ENCODE measurements at regions not wholly inside any gene's neighbourhood (a gene's known extent, or its start where the extent isn't known, plus 50 kb on each side); places are given as distances from the start of the nearest gene placed in this dataset.
"Not testable (repeated sequence)": the region's sequence is repeated elsewhere in the genome, so short reads cannot be mapped to it uniquely, and the experiment has no call there.

GRCh38 chr9:87393706-87394230 lies 103.9 kb upstream of the DAPK1 start:
- no peak for DNase-seq (ENCODE audit: extremely low read depth in 1 of 11, low read depth in 9 of 11, low spot score in 4 of 11)

GRCh38 chr9:87395804-87396479 lies 101.7 kb upstream of the DAPK1 start:
- DNase-seq (ENCODE audit: extremely low read depth in 1 of 11, low read depth in 9 of 11, low spot score in 4 of 11), result peak in 9 of 11 donors; percentile 55 to 86 (median 65)

- DNase-seq (ENCODE audit: extremely low read depth in 1 of 11, low read depth in 9 of 11, low spot score in 4 of 11), result no peak
Observed at GRCh38 chr9:87401681-87402080, 96.0 kb upstream of the DAPK1 start.

DNA sequence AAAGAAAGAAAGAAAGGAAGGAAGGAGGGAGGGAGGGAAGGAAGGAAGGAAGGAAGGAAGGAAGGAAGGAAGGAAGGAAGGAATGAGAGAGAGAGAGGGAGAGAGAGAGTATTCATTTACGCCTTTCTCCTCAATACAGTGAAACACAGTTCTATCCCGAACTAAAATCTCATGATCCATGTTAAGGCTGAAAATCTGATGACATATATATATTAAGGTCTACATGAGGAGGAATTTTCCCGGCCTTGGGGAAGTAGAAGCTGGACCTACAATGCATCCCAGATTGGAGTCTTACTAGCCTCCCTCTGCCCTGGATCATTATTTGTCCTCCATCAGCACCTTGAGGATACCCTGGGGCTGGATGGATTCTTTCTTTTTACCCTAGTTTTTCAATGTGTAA lies 95.1 kb upstream of the DAPK1 start:
- no peak for DNase-seq (ENCODE audit: extremely low read depth in 1 of 11, low read depth in 9 of 11, low spot score in 4 of 11)

- DNase-seq (ENCODE audit: extremely low read depth in 1 of 11, low read depth in 9 of 11, low spot score in 4 of 11), result peak in 1 of 11 donors; percentile 25
Observed at GRCh38 chr9:87405677-87406542, 91.8 kb upstream of the DAPK1 start.

DNA sequence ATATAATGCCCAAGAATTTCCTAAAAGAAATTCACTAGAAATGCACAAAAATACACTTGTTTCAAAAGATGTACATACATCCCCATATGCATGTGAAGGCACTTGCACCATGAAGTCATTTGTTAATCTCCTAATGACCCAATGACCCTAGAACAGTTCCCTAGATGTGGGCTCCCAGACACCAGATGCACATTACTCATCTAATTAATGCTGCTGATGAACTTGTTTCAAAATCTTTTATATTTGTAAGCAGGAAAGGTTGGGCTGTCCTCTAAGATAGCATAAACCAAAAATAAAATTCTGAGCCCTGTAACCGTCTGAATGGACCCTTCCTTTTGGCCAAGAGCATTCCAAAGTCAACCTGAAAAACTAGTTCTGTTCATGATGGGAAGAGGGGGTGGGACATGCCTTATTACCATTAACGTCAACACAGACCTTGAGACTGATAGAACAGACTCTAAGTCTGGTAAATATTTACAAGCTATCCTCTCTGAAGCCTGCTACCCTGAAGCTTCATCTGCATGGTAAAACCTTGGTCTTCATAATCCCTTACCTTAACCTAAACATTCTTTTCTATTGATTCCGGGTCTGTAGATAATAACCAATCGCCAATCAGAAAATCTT lies 91.0 kb upstream of the DAPK1 start:
- no peak for DNase-seq (ENCODE audit: extremely low read depth in 1 of 11, low read depth in 9 of 11, low spot score in 4 of 11)

GRCh38 chr9:87410047-87411005 lies 87.3 kb upstream of the DAPK1 start:
- not testable (repeated sequence) for DNase-seq (ENCODE audit: extremely low read depth in 1 of 11, low read depth in 9 of 11, low spot score in 4 of 11)

DNA sequence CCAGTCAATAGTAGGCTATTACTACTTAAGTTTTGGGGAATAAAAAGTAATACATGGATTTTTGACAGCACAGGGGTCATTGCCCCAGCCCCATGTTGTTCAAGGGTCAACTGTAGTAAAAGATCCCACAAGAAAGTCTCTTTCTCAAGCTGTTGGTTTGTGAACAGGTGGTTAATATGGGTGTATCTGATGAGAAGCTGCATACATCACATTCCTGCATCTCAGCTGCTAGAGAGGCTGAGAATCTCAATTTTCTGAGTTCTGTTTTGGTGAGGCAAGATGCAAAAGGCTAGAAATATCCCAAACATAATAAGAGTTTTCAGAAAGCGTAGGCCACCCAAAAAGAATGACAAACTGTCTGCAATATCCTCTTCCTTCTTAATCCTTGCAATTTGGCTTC lies 76.8 kb upstream of the DAPK1 start:
- no peak for DNase-seq (ENCODE audit: extremely low read depth in 1 of 11, low read depth in 9 of 11, low spot score in 4 of 11)

DNA sequence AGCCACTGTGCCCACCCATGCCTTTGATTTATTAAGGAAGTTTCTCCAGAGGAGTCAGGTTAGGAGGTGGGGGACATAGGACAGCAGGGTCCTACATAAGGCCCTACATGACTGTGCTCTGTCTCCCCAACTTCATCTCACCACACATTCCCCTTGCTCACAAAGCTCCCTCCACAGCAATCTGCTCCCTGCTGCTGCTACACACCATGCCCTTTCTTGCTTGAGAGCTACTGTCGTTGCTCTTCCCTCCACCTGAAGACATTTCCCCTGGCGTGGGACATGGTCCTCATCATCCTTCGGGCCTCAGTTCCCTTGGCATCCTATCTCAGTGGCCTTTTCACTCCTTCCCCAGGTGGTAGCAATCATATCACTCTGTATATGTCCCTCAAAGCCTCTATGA lies 75.9 kb upstream of the DAPK1 start:
- no peak for DNase-seq (ENCODE audit: extremely low read depth in 1 of 11, low read depth in 9 of 11, low spot score in 4 of 11)

GRCh38 chr9:87422999-87423398 lies 74.7 kb upstream of the DAPK1 start:
- no peak for DNase-seq (ENCODE audit: extremely low read depth in 1 of 11, low read depth in 9 of 11, low spot score in 4 of 11)

- DNase-seq (ENCODE audit: extremely low read depth in 1 of 11, low read depth in 9 of 11, low spot score in 4 of 11), result not testable (repeated sequence)
Observed at GRCh38 chr9:87423885-87424284, 73.8 kb upstream of the DAPK1 start.

DNA sequence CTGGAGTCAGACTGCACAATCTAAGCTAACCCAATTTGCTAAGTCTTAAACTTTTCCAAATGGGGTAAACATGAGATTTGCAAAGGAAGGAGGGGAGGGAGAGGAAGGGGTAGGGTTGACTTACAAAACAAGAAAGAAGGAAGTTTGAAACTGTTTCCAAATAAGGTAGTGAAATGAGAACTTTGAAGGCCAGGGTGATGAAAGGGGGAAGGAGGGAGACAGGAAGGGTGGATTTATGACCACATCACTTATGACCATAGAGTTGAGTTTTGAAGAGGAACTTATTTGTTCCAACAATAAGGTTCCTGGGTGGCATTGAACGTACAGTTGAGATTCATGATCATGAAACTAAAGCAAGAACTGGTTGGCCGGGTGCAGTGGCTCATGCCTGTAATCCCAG lies 72.5 kb upstream of the DAPK1 start:
- DNase-seq (ENCODE audit: extremely low read depth in 1 of 11, low read depth in 9 of 11, low spot score in 4 of 11), result no peak

DNA sequence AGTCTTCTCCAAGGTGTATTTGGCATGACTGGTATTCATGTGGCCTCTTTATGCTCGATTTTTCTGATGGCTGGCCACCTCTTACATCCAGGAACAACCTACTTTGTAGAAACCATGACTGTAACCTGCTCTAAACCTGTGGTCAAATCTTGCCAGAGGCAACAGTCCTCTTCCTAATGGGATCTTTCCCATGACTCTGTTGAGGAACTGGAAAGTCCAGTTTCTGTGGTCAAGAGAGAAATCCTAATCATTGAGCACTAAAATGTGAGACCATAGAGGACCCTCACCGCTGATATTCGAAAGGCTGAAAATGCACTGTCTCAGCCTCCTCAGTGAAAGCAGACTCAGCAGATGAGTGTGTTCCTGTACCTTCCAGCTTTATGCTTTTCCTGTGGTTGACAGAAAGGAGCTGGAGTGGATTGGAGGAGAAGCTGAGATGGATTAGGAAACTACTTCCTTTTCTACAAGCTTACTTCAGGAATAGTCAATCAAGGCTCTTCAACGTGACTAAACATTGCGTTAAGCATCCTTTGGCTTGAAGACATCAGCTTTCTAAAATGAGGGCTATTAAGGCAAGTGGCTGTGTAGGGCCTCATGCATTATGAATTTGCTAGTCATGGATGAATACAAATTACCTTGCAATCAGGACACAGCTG lies 69.7 kb upstream of the DAPK1 start:
- DNase-seq (ENCODE audit: extremely low read depth in 1 of 11, low read depth in 9 of 11, low spot score in 4 of 11), result no peak

DNA sequence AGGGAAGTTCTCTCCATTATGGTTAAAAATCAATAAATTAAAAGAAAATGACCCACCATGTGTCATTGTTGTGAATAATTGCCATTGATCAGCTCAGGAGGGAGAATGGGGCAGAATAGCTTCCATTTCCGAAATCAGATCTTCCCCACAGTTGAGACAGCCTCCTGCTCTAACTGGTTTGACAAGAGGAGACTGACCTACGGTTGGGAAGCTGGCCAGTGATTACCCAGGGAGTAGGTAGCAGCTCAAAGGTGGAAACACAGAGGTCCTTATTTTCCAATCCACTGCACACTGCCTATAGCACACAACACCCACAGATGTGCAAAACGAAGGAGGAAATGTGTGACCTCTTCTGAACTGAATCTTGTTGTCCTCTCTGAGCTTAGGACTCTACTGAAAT lies 69.0 kb upstream of the DAPK1 start:
- no peak for DNase-seq (ENCODE audit: extremely low read depth in 1 of 11, low read depth in 9 of 11, low spot score in 4 of 11)

DNA sequence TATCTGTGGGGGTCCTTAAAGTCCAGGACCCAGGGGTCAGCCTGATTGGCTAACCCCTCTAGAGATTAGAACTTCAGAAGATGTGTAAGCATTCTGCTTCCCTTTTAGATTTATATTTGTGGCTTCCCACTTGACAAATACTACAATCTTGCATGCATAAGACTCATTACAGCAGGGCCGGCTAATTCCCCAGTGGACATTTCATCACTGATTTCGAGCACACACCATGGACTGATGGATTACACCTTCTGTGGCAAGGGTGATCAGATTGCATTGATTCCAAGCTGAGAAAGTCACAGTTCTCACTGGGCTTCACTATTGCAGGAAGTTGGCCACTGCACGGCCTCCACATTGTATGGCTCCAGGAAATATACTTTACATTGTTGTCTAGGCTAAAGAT lies 65.8 kb upstream of the DAPK1 start:
- no peak for DNase-seq (ENCODE audit: extremely low read depth in 1 of 11, low read depth in 9 of 11, low spot score in 4 of 11)

DNA sequence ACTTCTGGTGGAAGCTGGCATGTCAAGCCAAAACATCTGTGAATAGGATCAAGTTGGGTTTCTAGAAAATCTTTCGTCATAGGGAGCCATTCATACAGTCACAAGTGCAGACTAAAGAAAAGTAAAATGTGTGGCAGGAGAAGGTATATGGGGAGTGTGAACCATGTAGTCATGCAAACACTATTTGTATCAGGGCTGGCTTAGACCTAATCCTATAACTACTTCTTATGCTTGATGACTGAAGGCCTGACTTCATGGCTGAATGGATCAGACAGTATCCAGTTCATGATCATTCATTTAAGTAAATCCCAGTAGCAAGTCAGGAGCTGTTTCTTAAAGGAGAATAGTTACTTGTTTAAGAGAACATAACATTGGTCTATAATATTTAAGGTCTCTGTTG lies 63.8 kb upstream of the DAPK1 start:
- DNase-seq (ENCODE audit: extremely low read depth in 1 of 11, low read depth in 9 of 11, low spot score in 4 of 11), result no peak

DNA sequence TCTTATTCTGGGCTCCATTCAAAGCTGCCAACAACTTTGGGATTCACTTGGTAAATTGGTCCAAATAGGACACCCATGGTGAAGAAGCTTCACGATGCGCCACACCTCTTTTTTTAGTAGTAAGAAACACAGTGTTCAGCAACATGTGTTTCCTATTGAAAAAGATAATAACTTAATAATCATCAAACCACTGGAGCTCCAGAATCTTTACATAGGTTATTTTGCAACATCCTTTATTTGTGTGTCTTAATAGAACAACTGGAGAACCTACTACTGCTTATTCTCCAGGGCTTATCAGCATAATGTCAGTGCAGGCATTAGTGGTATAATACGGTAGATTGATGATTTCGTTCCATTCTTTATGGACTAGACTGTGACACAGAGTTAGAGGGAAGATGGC lies 63.3 kb upstream of the DAPK1 start:
- no peak for DNase-seq (ENCODE audit: extremely low read depth in 1 of 11, low read depth in 9 of 11, low spot score in 4 of 11)

DNA sequence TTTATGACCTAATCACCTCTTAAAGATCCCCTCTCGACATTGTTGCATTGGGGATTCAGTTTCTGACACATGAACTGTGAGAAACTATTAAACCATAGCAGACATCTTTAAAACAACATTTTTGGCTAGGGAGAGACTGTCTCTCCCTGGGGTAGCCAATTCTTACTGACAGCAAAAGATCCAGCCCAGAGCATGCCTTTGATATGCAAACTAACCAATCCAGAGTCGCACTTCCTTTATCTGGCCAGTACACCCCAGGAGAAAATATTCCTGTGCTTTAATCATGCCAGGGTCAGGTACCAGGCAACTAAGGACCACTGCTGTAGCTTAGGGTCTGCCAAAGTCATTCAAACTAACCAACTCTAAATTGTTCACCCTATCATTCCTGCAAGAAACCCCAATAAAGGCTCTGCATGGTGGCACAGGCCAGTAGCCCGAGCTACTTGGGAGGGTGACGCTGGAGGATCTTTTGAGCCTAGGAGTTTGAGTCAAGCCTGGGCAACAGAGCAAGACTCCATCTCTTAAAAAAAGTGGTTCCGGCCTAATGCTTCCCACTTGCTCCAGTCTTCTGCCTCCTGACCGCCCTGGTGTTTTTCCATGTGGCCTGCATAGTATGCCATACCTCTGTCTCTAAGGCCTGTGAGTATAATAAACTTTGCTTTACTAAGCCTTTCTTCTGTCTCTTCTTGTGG lies 62.3 kb upstream of the DAPK1 start:
- no peak for DNase-seq (ENCODE audit: extremely low read depth in 1 of 11, low read depth in 9 of 11, low spot score in 4 of 11)

Measured in renal cortex interstitium (tissue), 11 donors.